ENCODE measurements at regions not wholly inside any gene's neighbourhood (a gene's known extent, or its start where the extent isn't known, plus 50 kb on each side); places are given as distances from the start of the nearest gene placed in this dataset.

- TF ChIP-seq ARID4B (CRISPR knock-in tag; IDR thresholded peaks at IDR 0.05; ENCODE audit: borderline replicate concordance) (no peak), GABPB1 (CRISPR knock-in tag; IDR thresholded peaks at IDR 0.05) (no peak), CREB1 (CRISPR knock-in tag; IDR thresholded peaks at IDR 0.05) (no peak), HMGXB4 (CRISPR knock-in tag; IDR thresholded peaks at IDR 0.05) (no peak), NR1H2 (CRISPR knock-in tag; IDR thresholded peaks at IDR 0.05) (no peak), JAZF1 (CRISPR knock-in tag; IDR thresholded peaks at IDR 0.05) (no peak), TEAD1 (CRISPR knock-in tag; IDR thresholded peaks at IDR 0.05) (no peak)
- TF ChIP-seq, protein P1, sequence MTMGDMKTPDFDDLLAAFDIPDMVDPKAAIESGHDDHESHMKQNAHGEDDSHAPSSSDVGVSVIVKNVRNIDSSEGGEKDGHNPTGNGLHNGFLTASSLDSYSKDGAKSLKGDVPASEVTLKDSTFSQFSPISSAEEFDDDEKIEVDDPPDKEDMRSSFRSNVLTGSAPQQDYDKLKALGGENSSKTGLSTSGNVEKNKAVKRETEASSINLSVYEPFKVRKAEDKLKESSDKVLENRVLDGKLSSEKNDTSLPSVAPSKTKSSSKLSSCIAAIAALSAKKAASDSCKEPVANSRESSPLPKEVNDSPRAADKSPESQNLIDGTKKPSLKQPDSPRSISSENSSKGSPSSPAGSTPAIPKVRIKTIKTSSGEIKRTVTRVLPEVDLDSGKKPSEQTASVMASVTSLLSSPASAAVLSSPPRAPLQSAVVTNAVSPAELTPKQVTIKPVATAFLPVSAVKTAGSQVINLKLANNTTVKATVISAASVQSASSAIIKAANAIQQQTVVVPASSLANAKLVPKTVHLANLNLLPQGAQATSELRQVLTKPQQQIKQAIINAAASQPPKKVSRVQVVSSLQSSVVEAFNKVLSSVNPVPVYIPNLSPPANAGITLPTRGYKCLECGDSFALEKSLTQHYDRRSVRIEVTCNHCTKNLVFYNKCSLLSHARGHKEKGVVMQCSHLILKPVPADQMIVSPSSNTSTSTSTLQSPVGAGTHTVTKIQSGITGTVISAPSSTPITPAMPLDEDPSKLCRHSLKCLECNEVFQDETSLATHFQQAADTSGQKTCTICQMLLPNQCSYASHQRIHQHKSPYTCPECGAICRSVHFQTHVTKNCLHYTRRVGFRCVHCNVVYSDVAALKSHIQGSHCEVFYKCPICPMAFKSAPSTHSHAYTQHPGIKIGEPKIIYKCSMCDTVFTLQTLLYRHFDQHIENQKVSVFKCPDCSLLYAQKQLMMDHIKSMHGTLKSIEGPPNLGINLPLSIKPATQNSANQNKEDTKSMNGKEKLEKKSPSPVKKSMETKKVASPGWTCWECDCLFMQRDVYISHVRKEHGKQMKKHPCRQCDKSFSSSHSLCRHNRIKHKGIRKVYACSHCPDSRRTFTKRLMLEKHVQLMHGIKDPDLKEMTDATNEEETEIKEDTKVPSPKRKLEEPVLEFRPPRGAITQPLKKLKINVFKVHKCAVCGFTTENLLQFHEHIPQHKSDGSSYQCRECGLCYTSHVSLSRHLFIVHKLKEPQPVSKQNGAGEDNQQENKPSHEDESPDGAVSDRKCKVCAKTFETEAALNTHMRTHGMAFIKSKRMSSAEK (CRISPR knock-in tag; IDR thresholded peaks at IDR 0.05; ENCODE audit: borderline replicate concordance), result no peak
- TF ChIP-seq, protein P2, sequence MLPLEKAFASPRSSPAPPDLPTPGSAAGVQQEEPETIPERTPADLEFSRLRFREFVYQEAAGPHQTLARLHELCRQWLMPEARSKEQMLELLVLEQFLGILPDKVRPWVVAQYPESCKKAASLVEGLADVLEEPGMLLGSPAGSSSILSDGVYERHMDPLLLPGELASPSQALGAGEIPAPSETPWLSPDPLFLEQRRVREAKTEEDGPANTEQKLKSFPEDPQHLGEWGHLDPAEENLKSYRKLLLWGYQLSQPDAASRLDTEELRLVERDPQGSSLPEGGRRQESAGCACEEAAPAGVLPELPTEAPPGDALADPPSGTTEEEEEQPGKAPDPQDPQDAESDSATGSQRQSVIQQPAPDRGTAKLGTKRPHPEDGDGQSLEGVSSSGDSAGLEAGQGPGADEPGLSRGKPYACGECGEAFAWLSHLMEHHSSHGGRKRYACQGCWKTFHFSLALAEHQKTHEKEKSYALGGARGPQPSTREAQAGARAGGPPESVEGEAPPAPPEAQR (CRISPR knock-in tag; IDR thresholded peaks at IDR 0.05), result no peak
These were observed 1257.9 kb downstream of the NXPH1 start (continued) for GRCh38 chr7:9691286-9691685.

DNA sequence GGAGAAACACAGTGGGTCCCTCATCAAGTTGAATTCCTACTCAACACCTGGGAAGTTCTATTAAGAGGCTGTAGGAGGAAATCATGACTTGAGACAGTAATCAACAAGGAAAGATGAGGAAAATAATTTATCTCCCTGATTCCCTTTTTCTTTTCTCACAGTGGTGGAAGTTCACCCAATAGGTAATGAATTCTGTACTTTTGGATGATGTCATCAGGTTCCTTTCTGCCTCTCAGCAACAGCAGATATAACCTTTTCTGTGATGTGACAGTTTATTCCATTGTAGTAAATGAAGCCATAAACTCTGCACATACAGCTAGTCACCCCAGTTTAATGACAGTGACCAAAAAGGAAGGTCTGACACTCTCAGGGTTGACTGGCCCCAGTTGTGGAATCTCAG lies 1265.0 kb downstream of the NXPH1 start:
- H3K9me3 Mint-ChIP-seq, result peaks cover 11% of the 10 kb centered on the region
- ATAC-seq (no peak), DNase-seq (ENCODE audit: low spot score) (no peak)
- no peaks in the 10 kb centered on the region for H3K36me3 Mint-ChIP-seq
- H3K27ac Mint-ChIP-seq, result no peak overlapping the region
- ChIA-PET POLR2A (no interaction called here), CTCF (no interaction called here)
- no peak overlapping the region for H3K4me3 Mint-ChIP-seq
- no peaks in the 10 kb centered on the region for H3K4me1 Mint-ChIP-seq
- no peaks in the 10 kb centered on the region for H3K27me3 Mint-ChIP-seq (ENCODE audit: low read depth)
- TF ChIP-seq NFYB (CRISPR knock-in tag; conservative IDR thresholded peaks at IDR 0.05; ENCODE audit: low read depth) (no peak), SP1 (CRISPR knock-in tag; conservative IDR thresholded peaks at IDR 0.05) (no peak), CTCF (IDR thresholded peaks at IDR 0.05) (no peak), SMAD4 (CRISPR knock-in tag; IDR thresholded peaks at IDR 0.05) (no peak), ATF1 (CRISPR knock-in tag; IDR thresholded peaks at IDR 0.05) (no peak), RELA (CRISPR knock-in tag; IDR thresholded peaks at IDR 0.05; ENCODE audit: borderline replicate concordance) (no peak), AR (CRISPR knock-in tag; IDR thresholded peaks at IDR 0.05) (no peak), ZNF671 (CRISPR knock-in tag; IDR thresholded peaks at IDR 0.05) (no peak)
- TF ChIP-seq, protein P3, sequence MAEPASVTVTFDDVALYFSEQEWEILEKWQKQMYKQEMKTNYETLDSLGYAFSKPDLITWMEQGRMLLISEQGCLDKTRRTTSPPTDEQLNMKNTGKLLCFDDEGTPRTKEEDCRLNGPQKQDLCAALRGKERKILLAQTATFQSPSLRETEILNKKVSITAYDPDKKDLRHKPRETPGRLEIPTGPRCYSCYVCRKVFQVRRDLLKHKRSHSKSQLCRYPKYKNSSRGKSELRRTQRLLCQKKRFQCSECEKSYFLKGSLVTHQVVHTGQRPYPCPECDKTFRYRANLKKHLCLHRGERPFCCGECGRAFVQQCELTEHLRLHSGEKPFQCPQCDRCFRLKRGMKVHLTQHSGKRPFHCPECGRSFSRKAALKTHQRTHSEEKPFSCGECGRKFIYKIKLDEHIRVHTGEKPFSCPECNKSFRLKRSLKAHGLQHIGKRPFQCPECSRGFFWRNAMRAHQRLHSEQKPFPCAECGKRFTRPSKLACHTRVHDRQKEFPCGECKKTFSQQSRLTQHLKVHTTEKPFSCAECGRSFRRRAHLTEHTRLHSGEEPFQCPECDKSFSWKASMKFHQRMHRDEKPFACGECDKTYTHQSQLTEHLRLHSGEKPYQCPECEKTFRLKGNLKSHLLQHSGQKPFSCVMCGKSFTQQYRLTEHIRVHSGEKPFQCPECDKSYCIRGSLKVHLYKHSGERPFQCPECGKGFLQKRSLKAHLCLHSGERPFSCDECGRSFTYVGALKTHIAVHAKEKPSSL (CRISPR knock-in tag; conservative IDR thresholded peaks at IDR 0.05), result no peak

All from WTC11 (cell line).